Mucosa of rectum (tissue), 2 donors: ENCODE measurements at regions not wholly inside any gene's neighbourhood (a gene's known extent, or its start where the extent isn't known, plus 50 kb on each side); places are given as distances from the start of the nearest gene placed in this dataset.

Experiments
- H3K27ac ChIP-seq, 2 donors: one replicate each; pipeline ENCODE4 v1.7.0; 2013; ENCODE audit warnings: inconsistent platforms in 2 of 2, low read depth in 2 of 2, low read length in 2 of 2
- H3K27me3 ChIP-seq, 2 donors: one replicate each; pipeline ENCODE4 v1.7.0; 2013; ENCODE audit warnings: low read length in 2 of 2; ENCODE audit not compliant: control insufficient read depth in 2 of 2, insufficient read depth in 2 of 2
- H3K36me3 ChIP-seq, 2 donors: one replicate each; pipeline ENCODE4 v1.7.0; 2013; ENCODE audit warnings: low read length in 2 of 2; ENCODE audit not compliant: control insufficient read depth in 2 of 2, insufficient read depth in 2 of 2
- H3K4me1 ChIP-seq, 2 donors: one replicate each; pipeline ENCODE4 v1.7.0; 2013; ENCODE audit warnings: low read length in 2 of 2, mild to moderate bottlenecking in 1 of 2; ENCODE audit not compliant: control insufficient read depth in 2 of 2, insufficient read depth in 2 of 2
- H3K4me3 ChIP-seq, 2 donors: one replicate each; pipeline ENCODE4 v1.7.0; 2013; ENCODE audit warnings: low read length in 2 of 2
- H3K9ac ChIP-seq, 2 donors: one replicate each; pipeline ENCODE4 v1.7.0; 2013; ENCODE audit warnings: low read length in 2 of 2, low read depth in 1 of 2, mild to moderate bottlenecking in 1 of 2
- H3K9me3 ChIP-seq, 2 donors: one replicate each; pipeline ENCODE4 v1.7.0; 2013; ENCODE audit warnings: low read length in 2 of 2; ENCODE audit not compliant: control insufficient read depth in 2 of 2
- donor health status: healthy.
- donor health status: Normal muscosa, but diverticular disease.

- Histone ChIP-seq H3K4me3 (no peak overlapping the region), H3K27ac (no peak overlapping the region), H3K36me3 (no peaks in the 10 kb centered on the region), H3K9me3 (no peaks in the 10 kb centered on the region), H3K27me3 (peaks cover 2 to 5% of the 10 kb centered on the region in 2 donors), H3K4me1 (no peaks in the 10 kb centered on the region), H3K9ac (no peak overlapping the region)
Measured at GRCh38 chrX:14084466-14084865, 54.8 kb upstream of the GEMIN8 start.

DNA sequence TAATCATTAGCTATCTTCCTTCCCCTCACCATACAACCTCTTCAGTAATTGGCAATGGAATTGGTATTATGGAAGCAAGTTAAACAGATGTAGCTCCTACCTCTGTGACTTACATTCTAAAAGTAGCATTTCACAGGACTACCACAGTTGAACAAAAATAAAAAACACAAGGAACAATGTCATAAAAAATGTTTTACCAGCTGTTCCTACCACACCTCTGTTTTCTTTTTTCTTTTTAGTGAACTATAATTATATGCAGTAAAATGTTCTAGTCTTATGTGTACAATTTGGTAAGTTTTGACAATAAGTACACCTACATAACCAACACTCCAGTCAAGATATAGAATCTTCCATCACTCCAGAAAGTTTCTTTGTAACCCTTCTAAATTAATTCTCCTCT lies 54.1 kb upstream of the GEMIN8 start:
- no peak overlapping the region for H3K4me3 ChIP-seq
- no peaks in the 10 kb centered on the region for H3K9me3 ChIP-seq
- H3K27ac ChIP-seq: no peak overlapping the region
- H3K9ac ChIP-seq: no peak overlapping the region
- no peaks in the 10 kb centered on the region for H3K36me3 ChIP-seq
- H3K4me1 ChIP-seq: no peaks in the 10 kb centered on the region
- peaks cover 5% of the 10 kb centered on the region in 2 donors for H3K27me3 ChIP-seq

DNA sequence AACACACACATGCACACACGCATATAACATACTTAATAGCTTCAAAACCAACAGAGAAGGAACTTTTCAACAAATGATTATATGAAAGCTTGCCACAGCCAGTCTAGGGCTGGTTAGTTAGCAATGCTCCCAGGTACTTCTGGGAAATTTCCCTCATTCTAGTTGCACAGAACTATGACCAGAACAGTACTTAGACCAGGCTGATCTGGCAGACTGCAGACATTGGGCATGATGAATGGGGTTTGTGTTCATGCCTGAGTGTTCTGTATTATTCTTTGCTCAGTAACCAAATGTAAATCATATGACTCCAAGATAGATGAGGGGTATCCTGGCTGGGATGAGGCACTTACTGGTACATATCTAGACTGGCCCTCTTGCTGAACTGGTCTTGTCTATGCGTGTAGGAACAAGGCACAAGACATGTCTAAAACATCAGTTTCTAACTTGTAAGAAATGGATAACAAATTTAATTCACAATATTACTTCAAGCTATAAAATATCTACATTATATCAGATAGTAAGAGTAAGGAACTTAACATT lies 50.3 kb upstream of the GEMIN8 start:
- peaks cover 5% of the 10 kb centered on the region in 2 donors for H3K27me3 ChIP-seq
- H3K4me1 ChIP-seq: no peaks in the 10 kb centered on the region
- no peak overlapping the region for H3K9ac ChIP-seq
- no peaks in the 10 kb centered on the region for H3K9me3 ChIP-seq
- H3K27ac ChIP-seq: no peak overlapping the region
- H3K36me3 ChIP-seq: no peaks in the 10 kb centered on the region
- no peak overlapping the region for H3K4me3 ChIP-seq
